SK-N-SH (cell line): ENCODE measurements at regions not wholly inside any gene's neighbourhood (a gene's known extent, or its start where the extent isn't known, plus 50 kb on each side); places are given as distances from the start of the nearest gene placed in this dataset.

Experiments
- CTCF ChIA-PET: fragments of 300-600, 350-600 bp; formaldehyde crosslinking; extraction: SDS; loops from one replicate; lab custom pipeline; 2021; lab: Yijun Ruan, JAX
- POLR2A ChIA-PET: fragments of 350-600 bp; sonication (Branson Sonifier 250); formaldehyde crosslinking; extraction: SDS; loops from one replicate; lab custom pipeline; 2020; ENCODE audit warnings: antibody characterized with exemption, inconsistent platforms; lab: Yijun Ruan, JAX
- DNase-seq: peaks from one replicate; pipeline ENCODE4 v3.0.0; 2012
- H2AFZ ChIP-seq: fragments of 200-600 bp; sonication (generic); 2 replicates; pipeline ENCODE4 v1.8.1; 2016; ENCODE audit warnings: antibody characterized with exemption, mild to moderate bottlenecking, low read depth
- H3F3A ChIP-seq: fragments of 200-600 bp; sonication (generic); replicated peaks from 2 replicates; pipeline ENCODE3; 2016; ENCODE audit warnings: antibody characterized with exemption, mild to moderate bottlenecking; ENCODE audit not compliant: insufficient read depth
- H3K27ac ChIP-seq, 2 experiments: fragments of 200-500 bp in 1 of 2; fragments of 200-600 bp in 1 of 2; sonication (Bioruptor generic) in 1 of 2; sonication (generic), shearing (Covaris generic) in 1 of 2; 2 replicates each; pipeline versions ENCODE4 v1.5.1 to v1.6.1; 2014 to 2016; ENCODE audit warnings: low read depth in 2 of 2, inconsistent platforms in 1 of 2, low read length in 1 of 2, mild to moderate bottlenecking in 1 of 2, mixed read lengths in 1 of 2
- H3K27me3 ChIP-seq: fragments of 200-600 bp; sonication (generic), shearing (Covaris generic); 2 replicates; pipeline ENCODE4 v1.6.1; 2016; ENCODE audit warnings: mixed run types; ENCODE audit not compliant: insufficient read depth
- H3K36me3 ChIP-seq, 2 experiments: fragments of 200-500 bp in 1 of 2; fragments of 200-600 bp in 1 of 2; sonication (Bioruptor generic) in 1 of 2; sonication (generic) in 1 of 2; replicated peaks in 1 of 2; 2 replicates each; pipeline versions ENCODE3 to v1.5.1; 2014 to 2016; ENCODE audit warnings: low read length in 1 of 2, mild to moderate bottlenecking in 1 of 2; ENCODE audit not compliant: insufficient read depth in 2 of 2, control insufficient read depth in 1 of 2
- H3K4me1 ChIP-seq, 2 experiments: fragments of 200-500 bp in 1 of 2; fragments of 200-600 bp in 1 of 2; sonication (Bioruptor generic) in 1 of 2; sonication (generic), shearing (Covaris generic) in 1 of 2; 2 replicates each; pipeline versions ENCODE4 v1.5.1 to v1.6.1; 2014 to 2016; ENCODE audit warnings: low read depth in 1 of 2, low read length in 1 of 2, mixed run types in 1 of 2; ENCODE audit not compliant: insufficient read depth in 2 of 2, control insufficient read depth in 1 of 2
- H3K4me2 ChIP-seq: fragments of 200-600 bp; sonication (generic), shearing (Covaris generic); 2 replicates; pipeline ENCODE4 v1.6.1; 2017; ENCODE audit warnings: mixed run types
- H3K4me3 ChIP-seq, 2 experiments: fragments of 200-500 bp in 1 of 2; fragments of 200-600 bp in 1 of 2; sonication (Bioruptor generic) in 1 of 2; sonication (generic), shearing (Covaris generic) in 1 of 2; 2 replicates each; pipeline versions ENCODE4 v1.5.1 to v1.8.1; 2014 to 2016; ENCODE audit warnings: low read depth in 2 of 2, inconsistent platforms in 1 of 2, low read length in 1 of 2, mild to moderate bottlenecking in 1 of 2, mixed read lengths in 1 of 2, moderate library complexity in 1 of 2
- H3K79me2 ChIP-seq: fragments of 200-600 bp; sonication (generic); 2 replicates; pipeline ENCODE4 v1.8.1; 2017; ENCODE audit warnings: mild to moderate bottlenecking; ENCODE audit not compliant: insufficient read depth
- H3K9ac ChIP-seq: fragments of 200-600 bp; sonication (generic); 2 replicates; pipeline ENCODE4 v1.6.1; 2017; ENCODE audit warnings: mixed run types
- H3K9me2 ChIP-seq: fragments of 200-600 bp; sonication (generic); 2 replicates; pipeline ENCODE4 v1.6.1; 2017; ENCODE audit warnings: mixed run types
- H3K9me3 ChIP-seq: fragments of 200-600 bp; sonication (generic); 2 replicates; pipeline ENCODE4 v1.6.1; 2017; ENCODE audit warnings: mixed run types, mild to moderate bottlenecking, moderate library complexity
- H4K20me1 ChIP-seq: fragments of 200-600 bp; sonication (generic); 2 replicates; pipeline ENCODE4 v1.6.1; 2017; ENCODE audit warnings: mild to moderate bottlenecking, mixed run types; ENCODE audit not compliant: insufficient read depth
- CHD2 ChIP-seq: fragments of 150-350 bp; IDR thresholded peaks from 2 replicates; pipeline ENCODE4 v1.6.1; 2018; ENCODE audit warnings: low read length; ENCODE audit not compliant: partially characterized antibody
- ELF1 ChIP-seq: IDR thresholded peaks from 2 replicates; pipeline ENCODE4 v1.4.0; 2012
- FOXJ3 ChIP-seq: sonication (generic); formaldehyde crosslinking; IDR thresholded peaks from 2 replicates; pipeline ENCODE4 v1.5.1; 2020; ENCODE audit warnings: mild to moderate bottlenecking, missing genetic modification reagents
- GATA2 ChIP-seq: sonication (generic); formaldehyde crosslinking; IDR thresholded peaks from 2 replicates; pipeline ENCODE4 v1.5.0; 2020; ENCODE audit warnings: mild to moderate bottlenecking, missing genetic modification reagents
- MEF2A ChIP-seq: IDR thresholded peaks from 2 replicates; pipeline ENCODE4 v1.4.0; 2012; ENCODE audit warnings: low read depth, borderline replicate concordance
- MXI1 ChIP-seq: IDR thresholded peaks from 2 replicates; pipeline ENCODE4 v1.6.1; 2012; ENCODE audit warnings: mild to moderate bottlenecking, low read depth, low read length, improper control_type of control experiment
- NRF1 ChIP-seq: IDR thresholded peaks from 2 replicates; pipeline ENCODE4 v1.6.1; 2012; ENCODE audit warnings: low read depth, mild to moderate bottlenecking, low read length
- PBX3 ChIP-seq: IDR thresholded peaks from 2 replicates; pipeline ENCODE4; 2012
- POLR2AphosphoS5 ChIP-seq: IDR thresholded peaks from 2 replicates; pipeline ENCODE4 v1.6.1; 2012; ENCODE audit warnings: low read depth, low read length
- RAD21 ChIP-seq: IDR thresholded peaks from 2 replicates; pipeline ENCODE4 v1.6.1; 2012; ENCODE audit warnings: mild to moderate bottlenecking, low read length
- RCOR1 ChIP-seq: fragments of 150-350 bp; IDR thresholded peaks from 2 replicates; pipeline ENCODE4 v1.6.1; 2017; ENCODE audit warnings: antibody characterized with exemption, low read length
- REST ChIP-seq: IDR thresholded peaks from 2 replicates; pipeline ENCODE4 v1.6.1; 2012; ENCODE audit warnings: mild to moderate bottlenecking, low read depth, low read length, moderate library complexity
- SMC3 ChIP-seq: IDR thresholded peaks from 2 replicates; pipeline ENCODE4 v1.6.1; 2012; ENCODE audit warnings: low read depth, low read length, improper control_type of control experiment
- TAF1 ChIP-seq: IDR thresholded peaks from 2 replicates; pipeline ENCODE4 v1.6.1; 2012; ENCODE audit warnings: low read depth, mild to moderate bottlenecking, low read length, moderate library complexity, borderline replicate concordance
- USF2 ChIP-seq: fragments of 150-350 bp; IDR thresholded peaks from 2 replicates; pipeline ENCODE4 v1.6.1; 2017; ENCODE audit warnings: antibody characterized with exemption, low read length, low read depth, borderline replicate concordance
- ZBTB33 ChIP-seq: IDR thresholded peaks from 2 replicates; pipeline ENCODE4 v1.4.0; 2012; ENCODE audit warnings: low read depth, borderline replicate concordance
- WGBS: methylation state at CpG from one replicate; pipeline ENCODE4 v1.1.6; 2017; ENCODE audit warnings: low lambda C conversion rate; 5-methylcytosine and 5-hydroxymethylcytosine counted together

GRCh38 chr11:134683860-134684259, 271.8 kb upstream of the B3GAT1 start:
- 19% methylated on average over 3 of the region's 6 CpGs for WGBS
- Histone ChIP-seq H4K20me1 (no peaks in the 10 kb centered on the region), H3K27ac (no peak overlapping the region), H3K9ac (no peak overlapping the region), H3K9me3 (no peaks in the 10 kb centered on the region), H3K36me3 (no peaks in the 10 kb centered on the region), H3K4me3 (no peak overlapping the region), H3K27me3 (no peaks in the 10 kb centered on the region), H3K79me2 (no peaks in the 10 kb centered on the region), H3F3A (no peaks in the 10 kb centered on the region), H3K9me2 (no peaks in the 10 kb centered on the region), H3K4me2 (no peak overlapping the region), H2AFZ (no peak overlapping the region), H3K4me1 (no peaks in the 10 kb centered on the region; a peak in 1 of 4 replicates)
- POLR2A ChIA-PET, result no interaction called here
- CTCF ChIA-PET, result interaction anchor here (0.6 kb wide), 1 partner anchor 253 kb away, joined by 3 read pairs; no protein-coding TSS in a partner anchor
- no peak for TF ChIP-seq REST
- TF ChIP-seq ZBTB33, result no peak
- TF ChIP-seq FOXJ3 (CRISPR knock-in tag), result no peak
- TF ChIP-seq NRF1, result no peak
- no peak for TF ChIP-seq MXI1
- no peak for TF ChIP-seq CHD2
- TF ChIP-seq RAD21, result no peak
- TF ChIP-seq PBX3, result no peak
- TF ChIP-seq TAF1, result no peak
- DNase-seq, result no peak

GRCh38 chr11:134682577-134682976, 270.5 kb upstream of the B3GAT1 start:
- Histone ChIP-seq H3K4me2 (no peak overlapping the region), H3F3A (no peaks in the 10 kb centered on the region), H2AFZ (no peak overlapping the region), H3K9me3 (no peaks in the 10 kb centered on the region), H3K4me1 (no peaks in the 10 kb centered on the region; a peak in 1 of 4 replicates), H3K9ac (no peak overlapping the region), H3K4me3 (no peak overlapping the region), H3K79me2 (no peaks in the 10 kb centered on the region), H4K20me1 (no peaks in the 10 kb centered on the region), H3K27me3 (no peaks in the 10 kb centered on the region), H3K9me2 (no peaks in the 10 kb centered on the region), H3K27ac (no peak overlapping the region), H3K36me3 (no peaks in the 10 kb centered on the region)
- no peak for TF ChIP-seq RCOR1
- TF ChIP-seq SMC3, result no peak
- no peak for TF ChIP-seq USF2
- no peak for TF ChIP-seq ELF1
- no peak for TF ChIP-seq MXI1
- TF ChIP-seq GATA2 (CRISPR knock-in tag), result no peak
- TF ChIP-seq RAD21, result no peak
- no peak for TF ChIP-seq MEF2A
- TF ChIP-seq POLR2AphosphoS5, result no peak
- WGBS, result 57% methylated on average over 12 of the region's 12 CpGs
- ChIA-PET POLR2A (no interaction called here), CTCF (no interaction called here)
- DNase-seq, result no peak
